ENCODE measurements at regions not wholly inside any gene's neighbourhood (a gene's known extent, or its start where the extent isn't known, plus 50 kb on each side); places are given as distances from the start of the nearest gene placed in this dataset.

DNA sequence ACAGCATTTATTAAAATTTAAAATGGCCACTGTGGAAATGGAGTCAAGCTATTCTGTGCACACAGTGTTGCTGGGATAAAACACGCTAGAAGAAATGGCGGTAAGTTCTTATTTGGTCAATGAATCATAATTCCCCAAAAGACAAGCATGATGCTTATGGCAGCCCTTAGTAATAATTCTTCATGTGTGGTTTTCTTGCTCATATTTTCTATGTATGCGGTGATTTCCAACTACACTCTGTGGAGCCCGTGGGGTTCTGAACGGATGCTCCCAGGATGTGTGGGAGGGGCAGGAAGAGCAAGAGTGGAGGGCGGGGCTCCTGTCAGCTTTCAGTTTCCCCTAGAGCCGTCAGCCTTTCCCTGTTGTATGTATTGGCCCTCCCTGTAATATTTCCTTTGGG, 91.7 kb upstream of the RMDN2 start:
- TF ChIP-seq, protein P1, sequence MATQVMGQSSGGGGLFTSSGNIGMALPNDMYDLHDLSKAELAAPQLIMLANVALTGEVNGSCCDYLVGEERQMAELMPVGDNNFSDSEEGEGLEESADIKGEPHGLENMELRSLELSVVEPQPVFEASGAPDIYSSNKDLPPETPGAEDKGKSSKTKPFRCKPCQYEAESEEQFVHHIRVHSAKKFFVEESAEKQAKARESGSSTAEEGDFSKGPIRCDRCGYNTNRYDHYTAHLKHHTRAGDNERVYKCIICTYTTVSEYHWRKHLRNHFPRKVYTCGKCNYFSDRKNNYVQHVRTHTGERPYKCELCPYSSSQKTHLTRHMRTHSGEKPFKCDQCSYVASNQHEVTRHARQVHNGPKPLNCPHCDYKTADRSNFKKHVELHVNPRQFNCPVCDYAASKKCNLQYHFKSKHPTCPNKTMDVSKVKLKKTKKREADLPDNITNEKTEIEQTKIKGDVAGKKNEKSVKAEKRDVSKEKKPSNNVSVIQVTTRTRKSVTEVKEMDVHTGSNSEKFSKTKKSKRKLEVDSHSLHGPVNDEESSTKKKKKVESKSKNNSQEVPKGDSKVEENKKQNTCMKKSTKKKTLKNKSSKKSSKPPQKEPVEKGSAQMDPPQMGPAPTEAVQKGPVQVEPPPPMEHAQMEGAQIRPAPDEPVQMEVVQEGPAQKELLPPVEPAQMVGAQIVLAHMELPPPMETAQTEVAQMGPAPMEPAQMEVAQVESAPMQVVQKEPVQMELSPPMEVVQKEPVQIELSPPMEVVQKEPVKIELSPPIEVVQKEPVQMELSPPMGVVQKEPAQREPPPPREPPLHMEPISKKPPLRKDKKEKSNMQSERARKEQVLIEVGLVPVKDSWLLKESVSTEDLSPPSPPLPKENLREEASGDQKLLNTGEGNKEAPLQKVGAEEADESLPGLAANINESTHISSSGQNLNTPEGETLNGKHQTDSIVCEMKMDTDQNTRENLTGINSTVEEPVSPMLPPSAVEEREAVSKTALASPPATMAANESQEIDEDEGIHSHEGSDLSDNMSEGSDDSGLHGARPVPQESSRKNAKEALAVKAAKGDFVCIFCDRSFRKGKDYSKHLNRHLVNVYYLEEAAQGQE (IDR thresholded peaks at IDR 0.05; ENCODE audit: insufficient read depth in 1 of 2, low read depth in 2 of 2, low read length in 2 of 2) = no peak
- TF ChIP-seq POLR2AphosphoS5 (IDR thresholded peaks at IDR 0.05; ENCODE audit: low read depth, low read length) = no peak
- TF ChIP-seq SIN3A (IDR thresholded peaks at IDR 0.05; ENCODE audit: borderline replicate concordance, insufficient read depth, low read length) = no peak
- no peak for TF ChIP-seq FOXP2 (optimal IDR thresholded peaks at IDR 0.05; ENCODE audit: borderline replicate concordance, extremely low read depth, extremely low read length, insufficient read depth)
- no peak for TF ChIP-seq TAF1 (IDR thresholded peaks at IDR 0.05; ENCODE audit: borderline replicate concordance, insufficient read depth, low read length)
